ENCODE measurements at regions not wholly inside any gene's neighbourhood (a gene's known extent, or its start where the extent isn't known, plus 50 kb on each side); places are given as distances from the start of the nearest gene placed in this dataset.
"Not testable (repeated sequence)": the region's sequence is repeated elsewhere in the genome, so short reads cannot be mapped to it uniquely, and the experiment has no call there.

DNA sequence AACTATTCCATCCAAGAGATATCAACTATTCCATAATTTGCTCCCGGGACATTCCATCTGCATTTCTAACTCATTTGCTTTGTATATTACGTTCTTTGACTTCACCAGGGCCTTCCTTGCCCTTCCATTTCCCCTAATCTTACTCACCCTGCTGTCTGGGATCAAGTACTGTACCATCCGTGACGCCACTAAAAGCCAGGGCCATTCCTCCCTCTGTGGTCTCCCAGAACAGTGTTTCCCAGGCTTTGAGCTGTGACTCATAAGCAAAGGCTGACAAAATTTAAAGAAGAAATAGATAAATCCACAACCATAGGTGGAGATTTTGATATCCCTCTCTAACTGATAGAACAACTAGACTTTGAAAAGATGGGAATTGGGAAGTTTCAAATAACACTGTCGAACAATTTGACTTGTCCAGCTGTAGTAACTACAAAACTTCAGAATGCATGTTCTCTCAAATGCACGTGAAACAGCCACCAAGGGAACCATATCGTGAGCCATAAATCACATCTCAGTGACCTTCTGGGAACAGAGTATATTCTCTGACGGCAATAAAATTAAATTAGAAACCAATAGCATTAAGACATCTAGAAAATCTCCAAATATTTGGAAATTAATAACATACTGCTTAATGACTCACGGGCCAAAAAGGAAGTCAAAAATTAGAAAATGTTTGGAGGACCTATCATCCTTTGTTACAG, 501.0 kb downstream of the SETD4 start:
- no peak for DNase-seq

- DNase-seq = no peak
These were observed 503.8 kb downstream of the SETD4 start for GRCh38 chr21:35556536-35556935.

GRCh38 chr21:35552483-35552882, 503.4 kb upstream of the RUNX1 start:
- not testable (repeated sequence) for DNase-seq

DNA sequence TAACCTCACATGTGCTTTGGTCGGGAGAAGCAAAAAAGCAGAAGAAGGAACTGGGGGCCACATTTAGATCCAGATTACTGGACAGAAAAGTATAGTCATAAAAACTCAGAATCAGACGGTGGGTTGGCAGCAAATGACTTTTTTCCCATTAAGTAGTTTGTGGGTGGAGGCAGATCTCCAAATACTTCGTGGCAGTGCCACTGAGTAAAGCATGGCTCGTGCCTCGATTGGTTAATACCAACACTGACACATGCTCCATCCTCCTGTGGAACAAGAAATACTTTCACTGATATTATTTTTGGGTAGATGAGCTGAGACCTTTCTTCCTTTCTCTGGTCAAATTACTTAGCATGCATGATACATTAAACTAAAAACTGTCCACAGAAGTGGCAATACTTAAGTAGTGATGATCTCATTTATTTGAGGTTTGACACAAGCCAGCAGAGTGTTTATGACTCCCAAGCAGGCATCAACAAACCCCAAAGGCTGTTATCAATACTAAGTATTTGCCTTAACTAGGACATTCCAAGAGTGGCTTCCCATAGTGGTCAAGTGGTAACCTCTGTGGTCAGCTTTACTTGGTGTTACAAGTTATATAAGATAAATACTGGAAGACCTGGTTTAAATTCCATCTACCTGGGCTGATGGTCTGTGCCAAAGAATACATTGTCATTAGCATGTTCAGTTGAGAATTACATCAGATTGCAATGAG, 500.0 kb upstream of the RUNX1 start:
- no peak for DNase-seq

GRCh38 chr21:35547946-35548774, 499.1 kb upstream of the RUNX1 start:
- no peak for DNase-seq

DNA sequence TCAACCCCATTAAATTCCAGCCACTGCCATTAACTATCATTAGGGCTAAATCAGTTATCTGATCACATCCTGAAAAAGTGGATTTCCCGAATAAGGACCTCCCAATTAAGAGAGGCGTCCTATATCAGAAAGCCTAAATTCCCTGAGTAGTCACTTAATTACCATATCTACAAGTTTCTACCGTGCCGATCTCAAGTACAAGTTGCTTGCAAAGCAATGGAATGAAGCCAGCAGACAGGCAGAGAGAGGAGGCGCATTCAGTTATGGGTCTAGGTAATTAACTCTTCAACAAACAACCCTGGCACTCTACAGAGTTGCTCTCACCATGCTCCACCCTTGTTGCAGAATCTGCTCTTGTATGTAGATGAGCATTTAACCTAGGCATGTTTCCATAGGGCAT, 494.6 kb upstream of the RUNX1 start:
- no peak for DNase-seq

DNA sequence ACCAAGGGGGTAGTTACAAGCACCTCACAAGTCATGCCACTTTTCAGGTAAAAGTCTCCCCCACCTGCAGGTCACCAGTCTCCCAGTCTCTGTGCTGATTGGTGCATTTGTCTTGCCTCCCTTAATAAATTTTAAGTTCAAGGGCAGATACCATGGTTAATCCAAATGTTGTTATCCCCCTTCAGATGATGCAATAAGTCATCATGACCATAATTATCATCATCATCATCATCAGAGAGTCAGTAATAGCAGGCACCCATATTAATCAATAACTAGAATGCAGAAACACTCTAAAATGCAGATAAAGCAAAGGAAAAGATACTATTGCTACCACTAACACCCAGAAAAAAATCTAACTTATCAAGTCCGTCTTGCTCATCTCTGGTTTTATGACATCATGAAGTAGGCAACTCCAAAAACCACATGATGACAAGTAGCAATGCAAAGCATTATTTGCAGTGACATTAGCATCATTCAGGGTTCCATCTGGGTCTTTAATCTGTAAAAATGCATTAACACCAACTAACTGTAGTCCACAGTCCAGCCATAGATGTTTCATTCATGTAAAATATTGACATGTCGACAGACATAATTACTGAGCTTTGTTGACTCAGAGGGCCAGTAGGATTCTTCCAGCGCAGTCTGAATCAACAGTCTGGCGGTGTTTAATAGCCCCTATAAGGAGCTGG, 492.0 kb upstream of the RUNX1 start:
- DNase-seq = no peak

GRCh38 chr21:35538386-35538785, 489.3 kb upstream of the RUNX1 start:
- no peak for DNase-seq

GRCh38 chr21:35537604-35538003, 488.5 kb upstream of the RUNX1 start:
- no peak for DNase-seq

GRCh38 chr21:35533893-35534292, 484.8 kb upstream of the RUNX1 start:
- no peak for DNase-seq

GRCh38 chr21:35530766-35531165, 481.7 kb upstream of the RUNX1 start:
- DNase-seq = peak; percentile 80 to 82

GRCh38 chr21:35529171-35529863, 480.2 kb upstream of the RUNX1 start:
- DNase-seq = peak; percentile 20 to 45

DNA sequence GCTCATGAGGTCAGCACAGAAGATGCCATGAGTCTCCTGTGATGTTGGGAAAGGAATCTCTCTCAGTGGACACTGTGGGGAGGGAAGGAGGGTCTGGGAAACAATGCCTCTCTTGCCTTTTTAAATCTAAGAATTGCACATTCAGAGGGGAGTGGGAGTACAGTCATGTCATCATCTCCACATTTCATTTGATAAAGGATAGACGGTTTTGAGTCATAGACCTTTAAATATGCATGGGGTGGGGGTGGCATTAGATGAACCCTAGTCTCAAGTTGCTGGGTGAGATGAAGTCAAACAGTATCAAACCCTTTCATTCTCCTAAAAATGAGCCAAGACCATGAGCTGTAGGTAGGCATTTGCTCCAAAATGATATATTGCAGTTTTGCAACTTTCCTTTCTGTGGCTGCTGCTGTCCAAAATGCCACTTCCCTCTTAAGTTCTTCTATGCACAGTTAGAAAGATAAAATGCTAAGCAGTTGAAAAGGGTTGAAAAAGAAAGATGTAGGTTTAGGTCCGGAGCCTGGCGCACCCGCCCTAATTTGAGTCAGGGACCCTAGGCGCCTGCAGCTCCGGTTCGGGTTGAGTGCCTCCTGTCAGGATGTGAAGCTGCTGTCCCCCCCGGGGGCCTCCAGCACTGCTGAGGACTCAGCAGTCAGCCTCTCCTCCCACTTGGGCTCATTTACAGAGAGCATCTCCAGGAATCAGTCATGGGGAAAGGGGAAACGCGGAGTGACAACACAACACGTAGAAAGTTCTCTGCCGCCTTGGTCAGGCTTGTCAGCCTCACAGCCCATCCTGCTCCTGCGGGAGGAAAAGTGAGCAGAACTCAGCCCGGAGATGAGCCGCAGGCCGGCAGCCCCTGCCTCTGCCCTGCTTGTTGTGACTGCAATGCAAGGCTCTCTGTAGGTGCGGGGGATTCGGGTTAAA, 479.3 kb upstream of the RUNX1 start:
- DNase-seq = peak; percentile 44 to 64

- DNase-seq = no peak
These were observed 478.3 kb upstream of the RUNX1 start for GRCh38 chr21:35527358-35527757.

- DNase-seq = peak in 1 of 2 donors; percentile 30
These were observed 476.3 kb upstream of the RUNX1 start for GRCh38 chr21:35525443-35525842.

- no peak for DNase-seq
These were observed 472.9 kb upstream of the RUNX1 start for GRCh38 chr21:35521852-35522505.

GRCh38 chr21:35521293-35521692, 472.2 kb upstream of the RUNX1 start:
- DNase-seq = no peak

- DNase-seq = no peak
These were observed 471.8 kb upstream of the RUNX1 start for GRCh38 chr21:35520856-35521255.

DNA sequence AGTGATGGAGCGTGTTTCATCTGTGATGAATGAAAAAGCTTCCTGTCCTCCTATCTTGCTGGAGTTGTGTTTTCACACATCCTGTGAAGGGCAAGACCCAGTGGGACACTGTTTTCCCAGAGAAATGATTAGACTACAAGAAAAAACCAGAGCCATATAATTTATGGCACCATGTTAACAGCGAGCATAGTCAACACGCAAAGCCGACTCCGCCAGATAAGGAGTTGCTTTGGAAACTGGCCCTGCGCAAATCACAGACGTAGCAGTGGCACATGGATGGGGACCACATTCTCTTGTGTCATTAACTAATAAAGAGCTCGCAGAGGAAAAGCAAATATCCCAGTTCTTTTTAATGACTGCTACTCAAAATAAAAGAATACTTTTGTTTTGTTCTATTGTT, 471.2 kb upstream of the RUNX1 start:
- DNase-seq = no peak

- no peak for DNase-seq
These were observed 468.8 kb upstream of the RUNX1 start for GRCh38 chr21:35517865-35518264.

DNA sequence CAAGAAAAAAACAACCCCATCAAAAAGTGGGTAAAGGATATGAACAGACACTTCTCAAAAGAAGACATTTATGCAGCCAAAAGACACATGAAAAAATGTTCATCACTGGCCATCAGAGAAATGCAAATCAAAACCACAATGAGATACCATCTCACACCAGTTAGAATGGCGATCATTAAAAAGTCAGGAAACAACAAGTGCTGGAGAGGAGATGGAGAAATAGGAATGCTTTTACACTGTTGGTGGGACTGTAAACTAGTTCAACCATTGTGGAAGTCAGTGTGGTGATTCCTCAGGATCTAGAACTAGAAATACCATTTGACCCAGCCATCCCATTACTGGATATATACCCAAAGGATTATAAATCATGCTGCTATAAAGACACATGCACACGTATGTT, 467.2 kb upstream of the RUNX1 start:
- not testable (repeated sequence) for DNase-seq

Data from inflammatory macrophage treated with lipopolysaccharide for 1 hour (primary cell).